MCF 10A (cell line): ENCODE measurements at regions not wholly inside any gene's neighbourhood (a gene's known extent, or its start where the extent isn't known, plus 50 kb on each side); places are given as distances from the start of the nearest gene placed in this dataset.

Source experiments
- BruUV-seq: library from RNA; stranded (reverse); fragments of 400-500 nt; replicated peaks from 2 replicates; lab custom pipeline; 2021; lab: Mats Ljungman, UMichigan
- CTCF ChIA-PET: fragments of 300-600 bp; sonication (Branson Sonifier 250); formaldehyde crosslinking; extraction: SDS; loops from one replicate; lab custom pipeline; 2021; ENCODE audit warnings: antibody characterized with exemption, inconsistent platforms; lab: Yijun Ruan, JAX
- POLR2A ChIA-PET: fragments of 300-600, 350-650 bp; sonication (Branson Sonifier 250); formaldehyde crosslinking; extraction: SDS; loops from one replicate; lab custom pipeline; 2020; ENCODE audit warnings: antibody characterized with exemption, inconsistent platforms; lab: Yijun Ruan, JAX
- DNase-seq: peaks from one replicate; pipeline ENCODE4 v3.0.0-alpha.2; 2018; ENCODE audit not compliant: unreplicated experiment
- H3K27ac Mint-ChIP-seq: one replicate; pipeline ENCODE4 v1.8.0; 2022; ENCODE audit warnings: mild to moderate bottlenecking, low read depth, mixed read lengths; ENCODE audit not compliant: unreplicated experiment
- H3K27me3 Mint-ChIP-seq: one replicate; pipeline ENCODE4 v1.8.0; 2022; ENCODE audit warnings: mixed read lengths; ENCODE audit not compliant: insufficient read depth, unreplicated experiment
- H3K36me3 Mint-ChIP-seq: one replicate; pipeline ENCODE4 v1.8.0; 2022; ENCODE audit warnings: mild to moderate bottlenecking, moderate library complexity, mixed read lengths; ENCODE audit not compliant: insufficient read depth, unreplicated experiment
- H3K4me1 Mint-ChIP-seq: one replicate; pipeline ENCODE4 v1.8.0; 2022; ENCODE audit warnings: mixed read lengths; ENCODE audit not compliant: insufficient read depth, unreplicated experiment
- H3K4me3 Mint-ChIP-seq: one replicate; pipeline ENCODE4 v1.8.0; 2022; ENCODE audit warnings: mild to moderate bottlenecking, moderate library complexity, mixed read lengths; ENCODE audit not compliant: unreplicated experiment
- H3K9me3 Mint-ChIP-seq: one replicate; pipeline ENCODE4 v1.8.0; 2022; ENCODE audit warnings: mixed read lengths; ENCODE audit not compliant: unreplicated experiment
- intact Hi-C: fragments of 100-400 bp; cut with micrococcal nuclease; formaldehyde crosslinking; loops from 2 replicates; pipeline ENCODE4 v1.14.1; 2022
- TF ChIP-seq, protein P1 (sequence below): fragments of 200-600 bp; IDR thresholded peaks from one replicate; pipeline ENCODE4 v1.8.0; 2022; ENCODE audit warnings: antibody characterized with exemption, mild to moderate bottlenecking; ENCODE audit not compliant: unreplicated experiment

DNA sequence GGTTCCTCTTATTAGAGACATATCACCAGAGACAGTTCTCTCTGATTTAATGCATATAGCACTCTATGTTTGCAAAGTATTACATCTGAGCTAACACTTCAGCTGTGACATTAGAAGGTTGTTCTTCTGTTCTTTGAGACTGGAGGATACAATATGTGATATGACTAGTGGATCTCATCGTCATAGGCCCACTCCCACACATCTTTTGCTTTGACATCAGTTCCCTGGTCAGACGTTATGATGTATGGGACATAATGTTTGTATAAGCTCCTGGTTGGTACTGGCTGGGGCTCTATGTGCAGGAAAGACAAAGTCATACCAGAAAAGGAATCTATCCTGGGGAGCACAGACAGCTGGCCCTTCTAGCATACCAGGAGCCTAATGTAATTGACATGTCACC, 57.7 kb upstream of the MAML3 start:
- H3K36me3 Mint-ChIP-seq, result no peaks in the 10 kb centered on the region
- no TSS peak for BruUV-seq
- no peak overlapping the region for H3K27ac Mint-ChIP-seq
- intact Hi-C loops, result no loop called here
- TF ChIP-seq, protein P1, sequence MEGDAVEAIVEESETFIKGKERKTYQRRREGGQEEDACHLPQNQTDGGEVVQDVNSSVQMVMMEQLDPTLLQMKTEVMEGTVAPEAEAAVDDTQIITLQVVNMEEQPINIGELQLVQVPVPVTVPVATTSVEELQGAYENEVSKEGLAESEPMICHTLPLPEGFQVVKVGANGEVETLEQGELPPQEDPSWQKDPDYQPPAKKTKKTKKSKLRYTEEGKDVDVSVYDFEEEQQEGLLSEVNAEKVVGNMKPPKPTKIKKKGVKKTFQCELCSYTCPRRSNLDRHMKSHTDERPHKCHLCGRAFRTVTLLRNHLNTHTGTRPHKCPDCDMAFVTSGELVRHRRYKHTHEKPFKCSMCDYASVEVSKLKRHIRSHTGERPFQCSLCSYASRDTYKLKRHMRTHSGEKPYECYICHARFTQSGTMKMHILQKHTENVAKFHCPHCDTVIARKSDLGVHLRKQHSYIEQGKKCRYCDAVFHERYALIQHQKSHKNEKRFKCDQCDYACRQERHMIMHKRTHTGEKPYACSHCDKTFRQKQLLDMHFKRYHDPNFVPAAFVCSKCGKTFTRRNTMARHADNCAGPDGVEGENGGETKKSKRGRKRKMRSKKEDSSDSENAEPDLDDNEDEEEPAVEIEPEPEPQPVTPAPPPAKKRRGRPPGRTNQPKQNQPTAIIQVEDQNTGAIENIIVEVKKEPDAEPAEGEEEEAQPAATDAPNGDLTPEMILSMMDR, result no peak
- no peak for DNase-seq
- H3K9me3 Mint-ChIP-seq, result no peaks in the 10 kb centered on the region
- H3K4me3 Mint-ChIP-seq, result no peak overlapping the region
- ChIA-PET POLR2A (interaction anchor here (1.5 to 1.7 kb wide), 2 partner anchors 10 to 20 kb away, joined by 5 to 7 read pairs; no protein-coding TSS in a partner anchor), CTCF (interaction anchor here (0.6 kb wide), 1 partner anchor 755 kb away, joined by 3 read pairs; no protein-coding TSS in a partner anchor)
- peaks cover 12% of the 10 kb centered on the region for H3K4me1 Mint-ChIP-seq
- H3K27me3 Mint-ChIP-seq, result no peaks in the 10 kb centered on the region

DNA sequence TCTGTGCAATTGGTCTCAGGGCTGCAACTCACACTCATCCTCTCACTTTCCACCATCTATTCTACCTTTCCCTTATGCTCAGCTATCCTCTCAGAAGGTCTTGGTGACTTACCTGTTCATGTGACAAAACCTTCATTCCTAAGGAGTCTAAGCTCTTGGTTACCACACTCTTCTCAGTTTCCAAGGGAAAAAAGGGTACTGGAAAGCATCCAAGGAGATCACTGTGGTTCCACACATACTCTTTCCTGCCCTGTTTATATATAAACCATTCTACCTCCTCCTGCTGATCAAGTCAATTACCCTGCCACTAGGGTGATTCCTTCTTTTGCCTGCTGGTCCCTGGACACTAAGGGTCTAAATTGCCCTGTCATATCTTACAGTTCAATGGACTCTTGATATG, 57.2 kb upstream of the MAML3 start:
- H3K36me3 Mint-ChIP-seq, result no peaks in the 10 kb centered on the region
- no peak for DNase-seq
- H3K27me3 Mint-ChIP-seq, result no peaks in the 10 kb centered on the region
- H3K9me3 Mint-ChIP-seq, result no peaks in the 10 kb centered on the region
- intact Hi-C loops, result no loop called here
- ChIA-PET POLR2A (interaction anchor here (1.5 to 1.7 kb wide), 2 partner anchors 10 to 20 kb away, joined by 5 to 7 read pairs; no protein-coding TSS in a partner anchor), CTCF (interaction anchor here (0.6 kb wide), 2 partner anchors 16 to 755 kb away, joined by 3 read pairs; no protein-coding TSS in a partner anchor)
- TF ChIP-seq, protein P1, result no peak
- BruUV-seq, result no TSS peak
- no peak overlapping the region for H3K4me3 Mint-ChIP-seq
- H3K4me1 Mint-ChIP-seq, result peaks cover 12% of the 10 kb centered on the region
- no peak overlapping the region for H3K27ac Mint-ChIP-seq

DNA sequence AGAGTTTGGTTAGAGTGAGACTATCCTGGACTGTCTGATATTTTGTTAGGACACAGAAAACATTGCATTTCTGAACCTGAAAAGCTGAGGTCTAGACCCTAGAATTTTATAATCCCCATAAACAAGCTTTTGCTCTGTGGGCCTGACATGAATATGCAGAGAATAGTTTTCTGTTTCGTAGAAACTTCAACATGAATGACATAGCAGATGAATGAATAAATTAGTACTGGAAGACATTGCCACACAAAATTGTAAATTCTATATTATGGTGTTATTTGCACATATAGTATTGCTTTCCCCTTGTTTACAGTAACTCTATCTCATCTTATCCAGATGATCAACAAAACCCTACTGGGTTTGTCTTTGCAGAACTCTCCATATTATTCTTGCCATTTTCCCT, 54.9 kb upstream of the MAML3 start:
- H3K27me3 Mint-ChIP-seq, result no peaks in the 10 kb centered on the region
- intact Hi-C loops, result no loop called here
- peaks cover 12% of the 10 kb centered on the region for H3K4me1 Mint-ChIP-seq
- ChIA-PET POLR2A (no interaction called here), CTCF (no interaction called here)
- TF ChIP-seq, protein P1, result no peak
- no peak overlapping the region for H3K4me3 Mint-ChIP-seq
- no peaks in the 10 kb centered on the region for H3K36me3 Mint-ChIP-seq
- no TSS peak for BruUV-seq
- H3K27ac Mint-ChIP-seq, result no peak overlapping the region
- no peak for DNase-seq
- no peaks in the 10 kb centered on the region for H3K9me3 Mint-ChIP-seq
